IMR-90 (cell line): ENCODE measurements at regions not wholly inside any gene's neighbourhood (a gene's known extent, or its start where the extent isn't known, plus 50 kb on each side); places are given as distances from the start of the nearest gene placed in this dataset.

Experiments
- ATAC-seq: fragments of 200-7000 bp; cut with Tn5 transposase; 2 replicates; pipeline ENCODE4 v1.9.1; 2020; ENCODE audit warnings: low read depth, mild to moderate bottlenecking, moderate library complexity
- BruUV-seq: library from RNA; stranded (reverse); fragments of 400-500 nt; replicated peaks from 2 replicates; lab custom pipeline; 2021; lab: Mats Ljungman, UMichigan
- CTCF ChIA-PET: fragments of 300-600 bp; formaldehyde crosslinking; extraction: SDS; loops from one replicate; lab custom pipeline; 2021; ENCODE audit warnings: antibody characterized with exemption; lab: Yijun Ruan, JAX
- POLR2A ChIA-PET: fragments of 300-600 bp; sonication (Branson Sonifier 250); formaldehyde crosslinking; loops from one replicate; lab custom pipeline; 2022; ENCODE audit warnings: antibody characterized with exemption; ENCODE audit not compliant: unreplicated experiment; lab: Charles Lee
- DNase-seq: peaks from one replicate; pipeline ENCODE4 v3.0.0; 2013
- H2AFZ ChIP-seq: replicated peaks from 2 replicates; pipeline ENCODE3; 2013; ENCODE audit warnings: low read length, mild to moderate bottlenecking; ENCODE audit not compliant: poor library complexity
- H2AK5ac ChIP-seq: 2 replicates; pipeline ENCODE4 v1.6.1; 2013; ENCODE audit warnings: low read depth, low read length, inconsistent platforms
- H2AK9ac ChIP-seq: replicated peaks from 2 replicates; pipeline ENCODE3; 2013; ENCODE audit warnings: mild to moderate bottlenecking, low read depth, low read length, moderate library complexity; ENCODE audit not compliant: poor library complexity
- H2BK120ac ChIP-seq: 2 replicates; pipeline ENCODE4 v1.6.1; 2013; ENCODE audit warnings: low read depth, low read length, inconsistent platforms
- H2BK15ac ChIP-seq: 3 replicates; pipeline ENCODE4 v1.6.1; 2013; ENCODE audit warnings: low read depth, low read length, inconsistent platforms
- H2BK20ac ChIP-seq: 2 replicates; pipeline ENCODE4 v1.6.1; 2013; ENCODE audit warnings: low read depth, mild to moderate bottlenecking, inconsistent platforms, low read length, moderate library complexity
- H2BK5ac ChIP-seq: 2 replicates; pipeline ENCODE4 v1.6.1; 2013; ENCODE audit warnings: mild to moderate bottlenecking, low read depth, low read length, inconsistent platforms; ENCODE audit not compliant: poor library complexity, severe bottlenecking
- H3K14ac ChIP-seq: replicated peaks from 2 replicates; pipeline ENCODE4 v1.6.1; 2013; ENCODE audit warnings: low read depth, low read length, inconsistent platforms
- H3K18ac ChIP-seq: 2 replicates; pipeline ENCODE4 v1.6.1; 2013; ENCODE audit warnings: low read depth, low read length, control low read depth
- H3K23ac ChIP-seq: 2 replicates; pipeline ENCODE4 v1.6.1; 2013; ENCODE audit warnings: low read depth, low read length, inconsistent platforms
- H3K27ac ChIP-seq: 2 replicates; pipeline ENCODE4 v1.5.1; 2013; ENCODE audit warnings: mild to moderate bottlenecking, control low read depth, low read length; ENCODE audit not compliant: insufficient read depth
- H3K27me3 ChIP-seq: 2 replicates; pipeline ENCODE4 v1.6.1; 2013; ENCODE audit warnings: low read length; ENCODE audit not compliant: control insufficient read depth, insufficient read depth
- H3K36me3 ChIP-seq: 2 replicates; pipeline ENCODE4 v1.6.1; 2013; ENCODE audit warnings: low read length, mixed read lengths; ENCODE audit not compliant: control insufficient read depth, insufficient read depth
- H3K4ac ChIP-seq: 2 replicates; pipeline ENCODE4 v1.6.1; 2013; ENCODE audit warnings: low read depth, low read length, inconsistent platforms
- H3K4me1 ChIP-seq: 2 replicates; pipeline ENCODE4 v1.6.1; 2013; ENCODE audit warnings: low read length, mixed read lengths; ENCODE audit not compliant: control insufficient read depth, insufficient read depth
- H3K4me2 ChIP-seq: 2 replicates; pipeline ENCODE4 v1.6.1; 2013; ENCODE audit warnings: low read depth, mild to moderate bottlenecking, control low read depth, low read length, moderate library complexity
- H3K4me3 ChIP-seq: 2 replicates; pipeline ENCODE4 v1.5.1; 2013; ENCODE audit warnings: low read depth, mild to moderate bottlenecking, control low read depth, low read length, moderate library complexity; ENCODE audit not compliant: insufficient read depth
- H3K56ac ChIP-seq: 2 replicates; pipeline ENCODE4 v1.6.1; 2013; ENCODE audit warnings: low read length, inconsistent platforms; ENCODE audit not compliant: insufficient read depth; ENCODE audit errors: extremely low read depth
- H3K79me1 ChIP-seq, 2 experiments: 2 replicates each; pipeline ENCODE4 v1.6.1; 2013; ENCODE audit warnings: low read length in 2 of 2, inconsistent platforms in 1 of 2, low read depth in 1 of 2
- H3K9ac ChIP-seq: 2 replicates; pipeline ENCODE4 v1.6.1; 2013; ENCODE audit warnings: low read depth, low read length, control low read depth
- H3K9me1 ChIP-seq: 2 replicates; pipeline ENCODE4 v1.6.1; 2013; ENCODE audit warnings: low read length, inconsistent platforms; ENCODE audit not compliant: insufficient read depth
- H3K9me3 ChIP-seq: 2 replicates; pipeline ENCODE4 v1.6.1; 2013; ENCODE audit warnings: low read length; ENCODE audit not compliant: control insufficient read depth, insufficient read depth
- H4K20me1 ChIP-seq: 2 replicates; pipeline ENCODE4 v1.6.1; 2013; ENCODE audit warnings: low read length, inconsistent platforms; ENCODE audit not compliant: insufficient read depth
- H4K5ac ChIP-seq: 2 replicates; pipeline ENCODE4 v1.6.1; 2013; ENCODE audit warnings: mild to moderate bottlenecking, low read depth, low read length, control low read depth
- H4K8ac ChIP-seq, 2 experiments: 2 replicates each; pipeline ENCODE4 v1.6.1; 2013; ENCODE audit warnings: low read depth in 2 of 2, low read length in 2 of 2, control low read depth in 1 of 2, inconsistent platforms in 1 of 2
- H4K91ac ChIP-seq: 2 replicates; pipeline ENCODE4 v1.6.1; 2013; ENCODE audit warnings: low read depth, low read length, inconsistent platforms; ENCODE audit not compliant: insufficient read depth
- BHLHE40 ChIP-seq: fragments of 150-350 bp; IDR thresholded peaks from 2 replicates; pipeline ENCODE4 v1.6.1; 2016; ENCODE audit warnings: mild to moderate bottlenecking, low read depth, low read length
- CEBPB ChIP-seq: IDR thresholded peaks from 2 replicates; pipeline ENCODE4 v1.6.1; 2012; ENCODE audit warnings: low read depth, low read length, improper control_type of control experiment
- CHD1 ChIP-seq: IDR thresholded peaks from 2 replicates; pipeline ENCODE4 v1.6.1; 2012; ENCODE audit warnings: low read depth, low read length, improper control_type of control experiment
- FOS ChIP-seq: fragments of 150-350 bp; IDR thresholded peaks from 2 replicates; pipeline ENCODE4 v1.6.1; 2016; ENCODE audit warnings: low read depth, low read length
- MAFK ChIP-seq: IDR thresholded peaks from 2 replicates; pipeline ENCODE4 v1.6.1; 2012; ENCODE audit warnings: low read depth, low read length, improper control_type of control experiment
- MAZ ChIP-seq: IDR thresholded peaks from 2 replicates; pipeline ENCODE4 v1.6.1; 2012; ENCODE audit warnings: low read depth, mild to moderate bottlenecking, low read length, improper control_type of control experiment, moderate library complexity, borderline replicate concordance
- NFE2L2 ChIP-seq: fragments of 150-350 bp; IDR thresholded peaks from 2 replicates; pipeline ENCODE4 v1.6.1; 2016; ENCODE audit warnings: low read depth, mild to moderate bottlenecking, low read length
- POLR2A ChIP-seq: IDR thresholded peaks from 2 replicates; pipeline ENCODE4 v1.6.1; 2012; ENCODE audit warnings: mild to moderate bottlenecking, low read depth, low read length
- RAD21 ChIP-seq: IDR thresholded peaks from 2 replicates; pipeline ENCODE4 v1.6.1; 2012; ENCODE audit warnings: low read length, improper control_type of control experiment
- RFX5 ChIP-seq: IDR thresholded peaks from 2 replicates; pipeline ENCODE4 v1.8.0; 2012; ENCODE audit warnings: low read depth, mild to moderate bottlenecking, low read length, moderate library complexity
- SMC3 ChIP-seq: fragments of 150-350 bp; IDR thresholded peaks from 2 replicates; pipeline ENCODE4 v1.6.1; 2016; ENCODE audit warnings: low read depth, mild to moderate bottlenecking, antibody characterized with exemption, low read length, moderate library complexity
- WGBS, 2 experiments: methylation state at CpG; one replicate each; pipeline versions ENCODE4 v1.1.5 to v1.1.7; 2013; ENCODE audit warnings: missing lambda C conversion rate in 2 of 2; ENCODE audit not compliant: insufficient read length in 1 of 2; ENCODE audit errors: extremely low coverage in 2 of 2; 5-methylcytosine and 5-hydroxymethylcytosine counted together
- dilution Hi-C: fragments of 300-500 bp; cut with HindIII; formaldehyde crosslinking; loops from one replicate; pipeline ENCODE4 v1.14.3; 2018; ENCODE audit warnings: low sequenced_read_pairs; ENCODE audit not compliant: unreplicated experiment
- in situ Hi-C: fragments of 300-500 bp; cut with MboI; formaldehyde crosslinking; loops from 3 replicates; pipeline ENCODE4 v1.14.3; 2019; ENCODE audit warnings: low sequenced_read_pairs, inconsistent platforms, mixed read lengths
- intact Hi-C: fragments of 100-400 bp; cut with micrococcal nuclease; formaldehyde crosslinking; loops from 2 replicates; pipeline ENCODE4 v1.10.0; 2022
- TF ChIP-seq, protein P1 (sequence below): fragments of 150-350 bp; IDR thresholded peaks from 2 replicates; pipeline ENCODE4 v1.6.1; 2017; ENCODE audit warnings: mild to moderate bottlenecking, antibody characterized with exemption, low read length, low read depth
- TF ChIP-seq, protein P2 (sequence below): conservative IDR thresholded peaks from 2 replicates; pipeline ENCODE4 v1.5.1; 2012; ENCODE audit warnings: mild to moderate bottlenecking, low read depth, low read length, improper control_type of control experiment
- TF ChIP-seq, protein P3 (sequence below): fragments of 150-350 bp; IDR thresholded peaks from 2 replicates; pipeline ENCODE4 v1.6.1; 2016; ENCODE audit warnings: low read depth, mild to moderate bottlenecking, low read length, moderate library complexity, borderline replicate concordance

DNA sequence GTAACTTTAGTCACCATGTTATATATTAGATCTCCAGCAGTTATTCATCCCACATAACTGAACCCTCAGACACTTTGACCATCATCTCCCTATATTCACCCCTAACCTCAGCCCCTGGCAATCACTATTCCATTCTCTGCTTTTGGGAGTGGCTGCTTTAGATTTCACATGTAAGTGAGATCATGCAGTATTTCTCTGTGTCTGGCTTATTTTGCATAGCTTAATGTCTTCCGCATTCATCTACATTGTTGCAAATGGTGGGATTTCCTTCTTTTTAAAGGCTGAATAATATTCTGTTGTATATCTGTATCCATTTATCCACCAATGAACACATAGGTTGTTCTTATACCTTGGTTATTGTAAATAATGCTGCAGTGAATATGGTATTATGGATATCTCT is 411.6 kb upstream of the ZEB2 start:
- Histone ChIP-seq H2AFZ (no peak overlapping the region), H3K27me3 (no peaks in the 10 kb centered on the region), H2BK15ac (no peak overlapping the region), H3K14ac (no peak overlapping the region), H3K9me3 (no peaks in the 10 kb centered on the region), H3K79me1 (no peaks in the 10 kb centered on the region), H2BK20ac (no peak overlapping the region), H3K9ac (no peak overlapping the region), H3K9me1 (no peaks in the 10 kb centered on the region), H3K4me1 (no peaks in the 10 kb centered on the region), H4K91ac (no peak overlapping the region), H3K27ac (no peak overlapping the region), H2BK5ac (no peak overlapping the region), H3K4ac (no peak overlapping the region), H3K4me2 (no peak overlapping the region), H2AK9ac (no peak overlapping the region), H4K5ac (no peak overlapping the region), H3K18ac (no peak overlapping the region), H3K56ac (no peak overlapping the region), H2AK5ac (no peak overlapping the region), H3K23ac (no peak overlapping the region), H3K36me3 (no peaks in the 10 kb centered on the region), H4K20me1 (no peaks in the 10 kb centered on the region), H4K8ac (no peak overlapping the region), H3K4me3 (no peak overlapping the region), H2BK120ac (no peak overlapping the region)
- ATAC-seq (no peak), DNase-seq (no peak)
- CTCF ChIA-PET = no interaction called here
- TF ChIP-seq MAZ (no peak), SMC3 (no peak), CHD1 (no peak), NFE2L2 (no peak), CEBPB (no peak), BHLHE40 (no peak), RFX5 (no peak), RAD21 (no peak), FOS (no peak), MAFK (no peak), POLR2A (no peak)
- TF ChIP-seq, protein P1, sequence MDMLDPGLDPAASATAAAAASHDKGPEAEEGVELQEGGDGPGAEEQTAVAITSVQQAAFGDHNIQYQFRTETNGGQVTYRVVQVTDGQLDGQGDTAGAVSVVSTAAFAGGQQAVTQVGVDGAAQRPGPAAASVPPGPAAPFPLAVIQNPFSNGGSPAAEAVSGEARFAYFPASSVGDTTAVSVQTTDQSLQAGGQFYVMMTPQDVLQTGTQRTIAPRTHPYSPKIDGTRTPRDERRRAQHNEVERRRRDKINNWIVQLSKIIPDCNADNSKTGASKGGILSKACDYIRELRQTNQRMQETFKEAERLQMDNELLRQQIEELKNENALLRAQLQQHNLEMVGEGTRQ = no peak
- TF ChIP-seq, protein P2, sequence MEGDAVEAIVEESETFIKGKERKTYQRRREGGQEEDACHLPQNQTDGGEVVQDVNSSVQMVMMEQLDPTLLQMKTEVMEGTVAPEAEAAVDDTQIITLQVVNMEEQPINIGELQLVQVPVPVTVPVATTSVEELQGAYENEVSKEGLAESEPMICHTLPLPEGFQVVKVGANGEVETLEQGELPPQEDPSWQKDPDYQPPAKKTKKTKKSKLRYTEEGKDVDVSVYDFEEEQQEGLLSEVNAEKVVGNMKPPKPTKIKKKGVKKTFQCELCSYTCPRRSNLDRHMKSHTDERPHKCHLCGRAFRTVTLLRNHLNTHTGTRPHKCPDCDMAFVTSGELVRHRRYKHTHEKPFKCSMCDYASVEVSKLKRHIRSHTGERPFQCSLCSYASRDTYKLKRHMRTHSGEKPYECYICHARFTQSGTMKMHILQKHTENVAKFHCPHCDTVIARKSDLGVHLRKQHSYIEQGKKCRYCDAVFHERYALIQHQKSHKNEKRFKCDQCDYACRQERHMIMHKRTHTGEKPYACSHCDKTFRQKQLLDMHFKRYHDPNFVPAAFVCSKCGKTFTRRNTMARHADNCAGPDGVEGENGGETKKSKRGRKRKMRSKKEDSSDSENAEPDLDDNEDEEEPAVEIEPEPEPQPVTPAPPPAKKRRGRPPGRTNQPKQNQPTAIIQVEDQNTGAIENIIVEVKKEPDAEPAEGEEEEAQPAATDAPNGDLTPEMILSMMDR = no peak
- TF ChIP-seq, protein P3, sequence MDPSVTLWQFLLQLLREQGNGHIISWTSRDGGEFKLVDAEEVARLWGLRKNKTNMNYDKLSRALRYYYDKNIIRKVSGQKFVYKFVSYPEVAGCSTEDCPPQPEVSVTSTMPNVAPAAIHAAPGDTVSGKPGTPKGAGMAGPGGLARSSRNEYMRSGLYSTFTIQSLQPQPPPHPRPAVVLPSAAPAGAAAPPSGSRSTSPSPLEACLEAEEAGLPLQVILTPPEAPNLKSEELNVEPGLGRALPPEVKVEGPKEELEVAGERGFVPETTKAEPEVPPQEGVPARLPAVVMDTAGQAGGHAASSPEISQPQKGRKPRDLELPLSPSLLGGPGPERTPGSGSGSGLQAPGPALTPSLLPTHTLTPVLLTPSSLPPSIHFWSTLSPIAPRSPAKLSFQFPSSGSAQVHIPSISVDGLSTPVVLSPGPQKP = no peak
- in situ Hi-C loops (no loop called here), dilution Hi-C loops (no loop called here), intact Hi-C loops (no loop called here)
- BruUV-seq = no TSS peak
- WGBS, 2 experiments = no CpG with 5 or more reads among the region's 1 CpG
- POLR2A ChIA-PET = no interaction called here
